ENCODE measurements at regions not wholly inside any gene's neighbourhood (a gene's known extent, or its start where the extent isn't known, plus 50 kb on each side); places are given as distances from the start of the nearest gene placed in this dataset.

DNA sequence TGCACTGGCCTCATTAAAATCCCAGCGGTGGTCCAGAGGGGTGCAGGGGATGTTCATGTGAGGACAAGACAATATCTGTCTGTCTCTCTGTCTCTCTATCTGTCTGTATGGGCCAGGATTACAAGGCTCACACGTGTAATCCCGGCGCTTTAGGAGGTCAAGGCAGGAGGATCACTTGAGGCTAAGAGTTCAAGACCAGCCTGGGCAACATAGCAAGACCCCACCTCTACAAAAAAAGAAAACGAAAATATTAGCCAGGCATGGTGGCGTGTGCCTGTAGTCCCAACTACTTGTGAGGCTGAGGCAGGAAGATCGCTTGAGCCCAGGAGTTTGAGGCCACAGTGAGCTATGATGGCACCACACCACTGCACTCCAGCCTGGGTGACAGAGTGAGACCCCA, 117.1 kb downstream of the PHETA1 start:
- WGBS (ENCODE audit: extremely low coverage, insufficient coverage, insufficient read length), result no CpG with 5 or more reads among the region's 7 CpGs
- no peak overlapping the region for H3K9ac ChIP-seq (ENCODE audit: low read length)
- H3K9me3 ChIP-seq (ENCODE audit: insufficient read depth, low read depth, low read length), result no peaks in the 10 kb centered on the region

DNA sequence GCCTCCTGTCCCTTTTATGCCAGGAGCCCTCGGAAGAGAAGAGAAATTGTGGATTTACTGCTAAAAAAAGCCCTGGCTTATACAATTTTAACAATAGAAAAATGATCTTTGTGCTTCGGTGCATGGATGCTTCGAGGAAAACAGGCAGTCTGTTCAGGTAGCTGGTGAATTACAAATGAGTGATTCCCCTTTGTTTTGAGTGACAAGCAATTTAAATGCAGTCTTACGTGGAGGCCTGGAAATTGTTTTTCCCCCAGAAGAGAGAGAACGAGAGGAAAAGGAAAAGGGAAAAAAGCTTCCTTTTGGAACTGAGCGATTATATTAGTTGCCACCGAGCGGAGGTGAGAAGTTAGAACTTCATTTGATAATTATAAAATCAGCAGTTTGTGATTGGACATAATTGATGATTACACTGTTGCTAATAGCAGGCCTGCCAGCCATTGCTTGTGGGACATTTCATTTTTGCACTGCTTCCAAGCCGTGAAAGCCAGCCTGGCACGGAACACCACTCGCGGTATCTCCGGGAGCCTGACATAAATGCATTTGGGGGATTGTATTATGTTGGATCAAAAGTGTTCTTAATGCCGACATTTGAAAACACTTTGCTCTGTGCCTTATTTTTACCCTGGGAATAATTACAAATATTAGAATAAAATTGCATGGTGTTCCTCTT, 117.7 kb downstream of the PHETA1 start:
- Histone ChIP-seq H3K4ac (ENCODE audit: low read depth, low read length) (no peak overlapping the region), H2BK5ac (ENCODE audit: low read depth, low read length, poor library complexity) (no peak overlapping the region), H4K91ac (ENCODE audit: low read depth, low read length) (no peak overlapping the region), H3K79me2 (ENCODE audit: control insufficient read depth, insufficient read depth, low read length, poor library complexity) (no peaks in the 10 kb centered on the region), H2BK120ac (ENCODE audit: insufficient read depth, low read length, poor library complexity) (no peak overlapping the region), H3K79me1 (ENCODE audit: low read length) (no peaks in the 10 kb centered on the region), H3K14ac (ENCODE audit: low read length) (no peak overlapping the region), H3K18ac (ENCODE audit: low read length) (no peak overlapping the region), H4K12ac (ENCODE audit: low read depth, low read length) (no peak overlapping the region), H3K4me2 (ENCODE audit: low read length) (no peak overlapping the region), H2AK5ac (ENCODE audit: low read length) (no peak overlapping the region), H3K9me3 (ENCODE audit: insufficient read depth, low read depth, low read length) (no peaks in the 10 kb centered on the region), H2BK12ac (ENCODE audit: low read length) (no peak overlapping the region), H3K4me3 (ENCODE audit: low read depth, low read length) (no peak overlapping the region), H4K8ac (ENCODE audit: low read depth, low read length) (no peak overlapping the region), H3K27me3 (ENCODE audit: insufficient read depth, low read length) (no peaks in the 10 kb centered on the region), H3K9ac (ENCODE audit: low read length) (no peak overlapping the region), H3K27ac (ENCODE audit: low read depth, low read length) (no peak overlapping the region), H3K23ac (ENCODE audit: low read length) (no peak overlapping the region), H3K36me3 (ENCODE audit: control insufficient read depth in 1 of 2, insufficient read depth in 2 of 2, low read length in 2 of 2) (no peaks in the 10 kb centered on the region), H3K4me1 (ENCODE audit: control insufficient read depth in 1 of 2, insufficient read depth in 2 of 2, low read length in 2 of 2) (no peaks in the 10 kb centered on the region), H2AFZ (ENCODE audit: insufficient read depth, low read length, poor library complexity) (no peak overlapping the region)
- WGBS (ENCODE audit: extremely low coverage, insufficient coverage, insufficient read length), result no CpG with 5 or more reads among the region's 14 CpGs
- no peak for DNase-seq

More for the DNA sequence above, 117.1 kb downstream of the PHETA1 start:
- no peak for DNase-seq
- no peaks in the 10 kb centered on the region for H3K79me1 ChIP-seq (ENCODE audit: low read length)
- no peak overlapping the region for H2AFZ ChIP-seq (ENCODE audit: insufficient read depth, low read length, poor library complexity)
- no peak overlapping the region for H3K14ac ChIP-seq (ENCODE audit: low read length)
- no peak overlapping the region for H4K8ac ChIP-seq (ENCODE audit: low read depth, low read length)
- no peak overlapping the region for H3K18ac ChIP-seq (ENCODE audit: low read length)
- no peak overlapping the region for H4K91ac ChIP-seq (ENCODE audit: low read depth, low read length)
- H3K36me3 ChIP-seq (ENCODE audit: control insufficient read depth in 1 of 2, insufficient read depth in 2 of 2, low read length in 2 of 2), result no peaks in the 10 kb centered on the region
- H3K4me3 ChIP-seq (ENCODE audit: low read depth, low read length), result no peak overlapping the region
- H2BK12ac ChIP-seq (ENCODE audit: low read length), result no peak overlapping the region
- H3K23ac ChIP-seq (ENCODE audit: low read length), result no peak overlapping the region
- H2BK120ac ChIP-seq (ENCODE audit: insufficient read depth, low read length, poor library complexity), result no peak overlapping the region
- no peak overlapping the region for H3K4me2 ChIP-seq (ENCODE audit: low read length)
- no peak overlapping the region for H3K4ac ChIP-seq (ENCODE audit: low read depth, low read length)
- H2AK5ac ChIP-seq (ENCODE audit: low read length), result no peak overlapping the region
- H3K79me2 ChIP-seq (ENCODE audit: control insufficient read depth, insufficient read depth, low read length, poor library complexity), result no peaks in the 10 kb centered on the region
- no peak overlapping the region for H3K27ac ChIP-seq (ENCODE audit: low read depth, low read length)
- H3K4me1 ChIP-seq (ENCODE audit: control insufficient read depth in 1 of 2, insufficient read depth in 2 of 2, low read length in 2 of 2), result no peaks in the 10 kb centered on the region
- no peak overlapping the region for H4K12ac ChIP-seq (ENCODE audit: low read depth, low read length)
- H3K27me3 ChIP-seq (ENCODE audit: insufficient read depth, low read length), result no peaks in the 10 kb centered on the region
- no peak overlapping the region for H2BK5ac ChIP-seq (ENCODE audit: low read depth, low read length, poor library complexity)

DNA sequence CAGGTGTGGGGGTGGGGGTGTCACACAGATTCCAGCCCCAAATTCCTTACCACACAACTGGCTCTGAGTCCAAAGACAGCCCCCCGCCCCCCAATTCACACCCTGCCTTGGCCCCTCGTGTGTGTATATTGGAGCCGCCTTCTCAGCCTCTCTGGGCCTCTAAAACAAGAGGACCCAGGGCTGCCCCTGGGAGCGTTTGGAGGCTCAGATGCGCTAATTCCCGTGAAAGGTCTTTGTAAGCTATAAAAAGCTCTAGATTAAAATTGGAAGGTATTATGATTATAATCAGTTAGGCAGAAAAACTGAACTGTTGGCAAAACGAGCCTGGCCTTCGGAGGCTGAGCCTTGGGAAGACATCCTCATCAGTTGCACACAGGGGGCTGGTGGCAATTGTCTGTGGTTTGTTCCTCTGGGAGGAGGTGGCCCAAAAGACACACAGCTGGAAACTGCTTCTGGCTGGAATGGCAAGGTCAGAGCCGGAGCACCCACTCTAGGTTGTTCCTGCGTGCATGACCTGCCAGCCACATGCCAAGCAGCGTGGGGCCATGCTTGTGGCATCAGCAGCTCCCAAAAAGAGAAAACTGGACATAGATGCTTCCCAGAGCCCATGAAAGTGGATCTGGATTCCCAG, 118.5 kb downstream of the PHETA1 start:
- Histone ChIP-seq H4K12ac (ENCODE audit: low read depth, low read length) (no peak overlapping the region), H3K4me2 (ENCODE audit: low read length) (no peak overlapping the region), H3K4me1 (ENCODE audit: control insufficient read depth in 1 of 2, insufficient read depth in 2 of 2, low read length in 2 of 2) (no peaks in the 10 kb centered on the region), H3K27me3 (ENCODE audit: insufficient read depth, low read length) (no peaks in the 10 kb centered on the region), H3K27ac (ENCODE audit: low read depth, low read length) (no peak overlapping the region), H2BK5ac (ENCODE audit: low read depth, low read length, poor library complexity) (no peak overlapping the region), H3K4ac (ENCODE audit: low read depth, low read length) (no peak overlapping the region), H4K91ac (ENCODE audit: low read depth, low read length) (no peak overlapping the region), H3K14ac (ENCODE audit: low read length) (no peak overlapping the region), H2BK120ac (ENCODE audit: insufficient read depth, low read length, poor library complexity) (no peak overlapping the region), H3K79me1 (ENCODE audit: low read length) (no peaks in the 10 kb centered on the region), H3K23ac (ENCODE audit: low read length) (no peak overlapping the region), H2BK12ac (ENCODE audit: low read length) (no peak overlapping the region), H3K9me3 (ENCODE audit: insufficient read depth, low read depth, low read length) (peaks cover 1% of the 10 kb centered on the region), H2AFZ (ENCODE audit: insufficient read depth, low read length, poor library complexity) (no peak overlapping the region), H4K8ac (ENCODE audit: low read depth, low read length) (no peak overlapping the region), H2AK5ac (ENCODE audit: low read length) (no peak overlapping the region), H3K18ac (ENCODE audit: low read length) (no peak overlapping the region), H3K36me3 (ENCODE audit: control insufficient read depth in 1 of 2, insufficient read depth in 2 of 2, low read length in 2 of 2) (no peaks in the 10 kb centered on the region), H3K9ac (ENCODE audit: low read length) (no peak overlapping the region), H3K4me3 (ENCODE audit: low read depth, low read length) (no peak overlapping the region), H3K79me2 (ENCODE audit: control insufficient read depth, insufficient read depth, low read length, poor library complexity) (no peaks in the 10 kb centered on the region)
- WGBS (ENCODE audit: extremely low coverage, insufficient coverage, insufficient read length), result no CpG with 5 or more reads among the region's 11 CpGs
- no peak for DNase-seq

DNA sequence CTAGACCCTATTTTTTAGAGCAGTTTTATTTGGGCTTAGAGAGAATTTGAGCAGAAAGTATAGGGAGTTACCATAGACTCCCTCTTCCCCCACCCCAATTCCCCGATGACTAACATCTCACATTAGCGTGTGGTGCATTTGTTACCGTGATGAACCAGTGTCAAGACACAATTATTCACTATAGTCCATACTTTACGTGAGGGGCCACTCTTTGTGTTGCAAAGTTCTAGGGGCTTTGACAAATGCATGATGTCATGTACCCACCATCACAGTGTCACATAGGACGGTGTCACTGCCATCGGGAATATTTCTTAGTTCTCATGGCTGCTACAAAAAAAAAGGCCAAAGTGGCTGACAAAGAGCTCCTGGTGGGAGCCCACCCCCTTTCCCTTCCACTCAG, 119.1 kb downstream of the PHETA1 start:
- Histone ChIP-seq H2AK5ac (ENCODE audit: low read length) (no peak overlapping the region), H3K27ac (ENCODE audit: low read depth, low read length) (no peak overlapping the region), H3K79me1 (ENCODE audit: low read length) (no peaks in the 10 kb centered on the region), H2BK12ac (ENCODE audit: low read length) (no peak overlapping the region), H3K18ac (ENCODE audit: low read length) (no peak overlapping the region), H3K36me3 (ENCODE audit: control insufficient read depth in 1 of 2, insufficient read depth in 2 of 2, low read length in 2 of 2) (no peaks in the 10 kb centered on the region), H3K79me2 (ENCODE audit: control insufficient read depth, insufficient read depth, low read length, poor library complexity) (no peaks in the 10 kb centered on the region), H4K12ac (ENCODE audit: low read depth, low read length) (no peak overlapping the region), H3K14ac (ENCODE audit: low read length) (no peak overlapping the region), H3K4me1 (ENCODE audit: control insufficient read depth in 1 of 2, insufficient read depth in 2 of 2, low read length in 2 of 2) (no peaks in the 10 kb centered on the region), H4K91ac (ENCODE audit: low read depth, low read length) (no peak overlapping the region), H3K9ac (ENCODE audit: low read length) (no peak overlapping the region), H3K4ac (ENCODE audit: low read depth, low read length) (no peak overlapping the region), H3K23ac (ENCODE audit: low read length) (no peak overlapping the region), H2AFZ (ENCODE audit: insufficient read depth, low read length, poor library complexity) (no peak overlapping the region), H2BK5ac (ENCODE audit: low read depth, low read length, poor library complexity) (no peak overlapping the region), H3K4me3 (ENCODE audit: low read depth, low read length) (no peak overlapping the region), H2BK120ac (ENCODE audit: insufficient read depth, low read length, poor library complexity) (no peak overlapping the region), H3K4me2 (ENCODE audit: low read length) (no peak overlapping the region), H4K8ac (ENCODE audit: low read depth, low read length) (no peak overlapping the region), H3K9me3 (ENCODE audit: insufficient read depth, low read depth, low read length) (peaks cover 1% of the 10 kb centered on the region), H3K27me3 (ENCODE audit: insufficient read depth, low read length) (no peaks in the 10 kb centered on the region)
- WGBS (ENCODE audit: extremely low coverage, insufficient coverage, insufficient read length), result no CpG with 5 or more reads among the region's 6 CpGs
- DNase-seq, result no peak
